Neural cell (in vitro differentiated cells): ENCODE measurements at regions not wholly inside any gene's neighbourhood (a gene's known extent, or its start where the extent isn't known, plus 50 kb on each side); places are given as distances from the start of the nearest gene placed in this dataset.

Source experiments
- H2AFZ ChIP-seq: fragments of 200-600, 300-800 bp; sonication (generic), shearing (Covaris generic); 2 replicates; pipeline ENCODE4 v1.6.0; 2014; ENCODE audit warnings: low read depth, mild to moderate bottlenecking, antibody characterized with exemption, low read length, moderate library complexity
- H3F3A ChIP-seq: fragments of 200-600 bp; shearing (Covaris generic); 2 replicates; pipeline ENCODE4 v1.6.1; 2016; ENCODE audit warnings: mild to moderate bottlenecking, moderate library complexity, mixed read lengths, antibody characterized with exemption, low read length; ENCODE audit not compliant: insufficient read depth, poor library complexity, severe bottlenecking
- H3K27ac ChIP-seq: fragments of 200-600, 300-800 bp; sonication (generic), shearing (Covaris generic); 2 replicates; pipeline ENCODE4 v1.5.1; 2014; ENCODE audit warnings: mild to moderate bottlenecking, low read length, moderate library complexity
- H3K27me3 ChIP-seq: fragments of 300-800, 200-600 bp; sonication (generic), shearing (Covaris generic); 2 replicates; pipeline ENCODE4 v1.6.0; 2014; ENCODE audit warnings: mild to moderate bottlenecking, low read depth, low read length, moderate library complexity; ENCODE audit not compliant: insufficient read depth
- H3K36me3 ChIP-seq: fragments of 300-800, 200-600 bp; sonication (generic), shearing (Covaris generic); 2 replicates; pipeline ENCODE4 v1.5.1; 2014; ENCODE audit warnings: mild to moderate bottlenecking, antibody characterized with exemption, low read length, moderate library complexity; ENCODE audit not compliant: insufficient read depth
- H3K4me2 ChIP-seq: fragments of 300-800, 200-600 bp; sonication (generic), shearing (Covaris generic); 2 replicates; pipeline ENCODE4 v1.6.0; 2014; ENCODE audit warnings: mild to moderate bottlenecking, low read length
- H3K4me3 ChIP-seq: fragments of 300-800, 200-600 bp; sonication (generic), shearing (Covaris generic); 2 replicates; pipeline ENCODE4 v1.5.1; 2014; ENCODE audit warnings: mild to moderate bottlenecking, low read length, moderate library complexity
- H3K79me2 ChIP-seq: fragments of 200-600 bp; shearing (Covaris generic); replicated peaks from 2 replicates; pipeline ENCODE4 v1.6.0; 2014; ENCODE audit warnings: mild to moderate bottlenecking, low read length, moderate library complexity; ENCODE audit not compliant: insufficient read depth
- H3K9ac ChIP-seq: fragments of 300-800, 200-600 bp; sonication (generic), shearing (Covaris generic); 2 replicates; pipeline ENCODE4 v1.6.1; 2016; ENCODE audit warnings: mild to moderate bottlenecking, low read length, mixed read lengths
- H3K9me2 ChIP-seq: fragments of 200-600 bp; shearing (Covaris generic); 2 replicates; pipeline ENCODE4 v1.6.1; 2016; ENCODE audit warnings: mild to moderate bottlenecking, low read length, mixed read lengths; ENCODE audit not compliant: insufficient read depth
- H3K9me3 ChIP-seq: fragments of 200-600, 300-800 bp; sonication (generic), shearing (Covaris generic); 2 replicates; pipeline ENCODE4 v1.6.1; 2016; ENCODE audit warnings: mild to moderate bottlenecking, mixed run types, low read length, moderate library complexity, mixed read lengths
- H4K20me1 ChIP-seq: fragments of 200-600 bp; shearing (Covaris generic); 2 replicates; pipeline ENCODE4 v1.6.1; 2016; ENCODE audit warnings: mild to moderate bottlenecking, mixed run types; ENCODE audit not compliant: insufficient read depth
- EP300 ChIP-seq: fragments of 450-650 bp; conservative IDR thresholded peaks from 2 replicates; pipeline ENCODE4 v1.6.1; 2014; ENCODE audit warnings: antibody characterized with exemption, mild to moderate bottlenecking, moderate library complexity; ENCODE audit not compliant: poor library complexity, severe bottlenecking
- EZH2 ChIP-seq: fragments of 200-600, 300-800 bp; shearing (Covaris generic), sonication (generic); IDR thresholded peaks from 2 replicates; pipeline ENCODE4 v1.6.1; 2014; ENCODE audit warnings: antibody characterized with exemption, low read length, borderline replicate concordance, mild to moderate bottlenecking; ENCODE audit not compliant: insufficient read depth, poor library complexity, severe bottlenecking
- MXI1 ChIP-seq: fragments of 450-650 bp; conservative IDR thresholded peaks from 2 replicates; pipeline ENCODE4 v1.6.1; 2014; ENCODE audit warnings: antibody characterized with exemption, mild to moderate bottlenecking; ENCODE audit not compliant: poor library complexity, severe bottlenecking
- POLR2AphosphoS5 ChIP-seq: IDR thresholded peaks from 2 replicates; pipeline ENCODE4 v1.6.1; 2012
- RAD21 ChIP-seq: fragments of 450-650 bp; conservative IDR thresholded peaks from 2 replicates; pipeline ENCODE4 v1.6.1; 2014; ENCODE audit warnings: antibody characterized with exemption, mild to moderate bottlenecking, moderate library complexity
- SMC3 ChIP-seq: fragments of 450-650 bp; conservative IDR thresholded peaks from 2 replicates; pipeline ENCODE4 v1.6.1; 2014; ENCODE audit warnings: antibody characterized with exemption, mild to moderate bottlenecking, moderate library complexity; ENCODE audit not compliant: poor library complexity
- TAF1 ChIP-seq: IDR thresholded peaks from 2 replicates; pipeline ENCODE4 v1.6.1; 2012; ENCODE audit warnings: low read depth
- TF ChIP-seq, protein P1 (sequence below): IDR thresholded peaks from 2 replicates; pipeline ENCODE4 v1.6.1; 2012; ENCODE audit warnings: borderline replicate concordance
- TF ChIP-seq, protein P2 (sequence below): fragments of 450-650 bp; IDR thresholded peaks from 2 replicates; pipeline ENCODE4 v1.5.1; 2014; ENCODE audit warnings: antibody characterized with exemption, mild to moderate bottlenecking, moderate library complexity; ENCODE audit not compliant: poor library complexity, severe bottlenecking

DNA sequence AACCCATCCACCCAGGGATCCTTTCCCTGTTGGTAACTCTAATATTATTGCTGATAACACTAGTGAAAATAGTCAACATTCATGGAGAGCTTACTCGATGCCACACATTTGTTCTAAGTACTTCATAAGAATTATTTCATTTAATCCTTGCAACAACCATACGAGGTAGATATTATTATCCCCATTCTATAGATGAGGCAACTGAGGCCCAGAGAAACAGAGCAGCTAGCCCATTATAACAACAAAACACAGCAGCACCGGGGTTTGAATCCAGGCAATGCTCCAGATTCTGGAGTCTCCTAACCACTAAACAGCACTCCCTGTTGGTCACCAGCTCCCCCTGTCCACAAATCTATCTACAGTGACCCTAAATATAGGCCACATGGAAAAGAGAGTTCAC lies 90.4 kb upstream of the PKDCC start:
- H2AFZ ChIP-seq, result no peak overlapping the region
- H4K20me1 ChIP-seq, result no peaks in the 10 kb centered on the region
- no peaks in the 10 kb centered on the region for H3K9me3 ChIP-seq
- no peak overlapping the region for H3K4me2 ChIP-seq
- no peak overlapping the region for H3K27ac ChIP-seq
- H3K79me2 ChIP-seq, result no peaks in the 10 kb centered on the region
- H3K36me3 ChIP-seq, result no peaks in the 10 kb centered on the region
- no peak overlapping the region for H3K4me3 ChIP-seq
- TF ChIP-seq EZH2 (no peak), SMC3 (no peak), EP300 (no peak), TAF1 (no peak), POLR2AphosphoS5 (no peak), RAD21 (no peak), MXI1 (no peak)
- TF ChIP-seq, protein P1, sequence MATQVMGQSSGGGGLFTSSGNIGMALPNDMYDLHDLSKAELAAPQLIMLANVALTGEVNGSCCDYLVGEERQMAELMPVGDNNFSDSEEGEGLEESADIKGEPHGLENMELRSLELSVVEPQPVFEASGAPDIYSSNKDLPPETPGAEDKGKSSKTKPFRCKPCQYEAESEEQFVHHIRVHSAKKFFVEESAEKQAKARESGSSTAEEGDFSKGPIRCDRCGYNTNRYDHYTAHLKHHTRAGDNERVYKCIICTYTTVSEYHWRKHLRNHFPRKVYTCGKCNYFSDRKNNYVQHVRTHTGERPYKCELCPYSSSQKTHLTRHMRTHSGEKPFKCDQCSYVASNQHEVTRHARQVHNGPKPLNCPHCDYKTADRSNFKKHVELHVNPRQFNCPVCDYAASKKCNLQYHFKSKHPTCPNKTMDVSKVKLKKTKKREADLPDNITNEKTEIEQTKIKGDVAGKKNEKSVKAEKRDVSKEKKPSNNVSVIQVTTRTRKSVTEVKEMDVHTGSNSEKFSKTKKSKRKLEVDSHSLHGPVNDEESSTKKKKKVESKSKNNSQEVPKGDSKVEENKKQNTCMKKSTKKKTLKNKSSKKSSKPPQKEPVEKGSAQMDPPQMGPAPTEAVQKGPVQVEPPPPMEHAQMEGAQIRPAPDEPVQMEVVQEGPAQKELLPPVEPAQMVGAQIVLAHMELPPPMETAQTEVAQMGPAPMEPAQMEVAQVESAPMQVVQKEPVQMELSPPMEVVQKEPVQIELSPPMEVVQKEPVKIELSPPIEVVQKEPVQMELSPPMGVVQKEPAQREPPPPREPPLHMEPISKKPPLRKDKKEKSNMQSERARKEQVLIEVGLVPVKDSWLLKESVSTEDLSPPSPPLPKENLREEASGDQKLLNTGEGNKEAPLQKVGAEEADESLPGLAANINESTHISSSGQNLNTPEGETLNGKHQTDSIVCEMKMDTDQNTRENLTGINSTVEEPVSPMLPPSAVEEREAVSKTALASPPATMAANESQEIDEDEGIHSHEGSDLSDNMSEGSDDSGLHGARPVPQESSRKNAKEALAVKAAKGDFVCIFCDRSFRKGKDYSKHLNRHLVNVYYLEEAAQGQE, result no peak
- TF ChIP-seq, protein P2, sequence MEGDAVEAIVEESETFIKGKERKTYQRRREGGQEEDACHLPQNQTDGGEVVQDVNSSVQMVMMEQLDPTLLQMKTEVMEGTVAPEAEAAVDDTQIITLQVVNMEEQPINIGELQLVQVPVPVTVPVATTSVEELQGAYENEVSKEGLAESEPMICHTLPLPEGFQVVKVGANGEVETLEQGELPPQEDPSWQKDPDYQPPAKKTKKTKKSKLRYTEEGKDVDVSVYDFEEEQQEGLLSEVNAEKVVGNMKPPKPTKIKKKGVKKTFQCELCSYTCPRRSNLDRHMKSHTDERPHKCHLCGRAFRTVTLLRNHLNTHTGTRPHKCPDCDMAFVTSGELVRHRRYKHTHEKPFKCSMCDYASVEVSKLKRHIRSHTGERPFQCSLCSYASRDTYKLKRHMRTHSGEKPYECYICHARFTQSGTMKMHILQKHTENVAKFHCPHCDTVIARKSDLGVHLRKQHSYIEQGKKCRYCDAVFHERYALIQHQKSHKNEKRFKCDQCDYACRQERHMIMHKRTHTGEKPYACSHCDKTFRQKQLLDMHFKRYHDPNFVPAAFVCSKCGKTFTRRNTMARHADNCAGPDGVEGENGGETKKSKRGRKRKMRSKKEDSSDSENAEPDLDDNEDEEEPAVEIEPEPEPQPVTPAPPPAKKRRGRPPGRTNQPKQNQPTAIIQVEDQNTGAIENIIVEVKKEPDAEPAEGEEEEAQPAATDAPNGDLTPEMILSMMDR, result no peak
- H3K9ac ChIP-seq, result no peak overlapping the region
- H3K9me2 ChIP-seq, result no peaks in the 10 kb centered on the region
- no peaks in the 10 kb centered on the region for H3K27me3 ChIP-seq
- H3F3A ChIP-seq, result no peaks in the 10 kb centered on the region

DNA sequence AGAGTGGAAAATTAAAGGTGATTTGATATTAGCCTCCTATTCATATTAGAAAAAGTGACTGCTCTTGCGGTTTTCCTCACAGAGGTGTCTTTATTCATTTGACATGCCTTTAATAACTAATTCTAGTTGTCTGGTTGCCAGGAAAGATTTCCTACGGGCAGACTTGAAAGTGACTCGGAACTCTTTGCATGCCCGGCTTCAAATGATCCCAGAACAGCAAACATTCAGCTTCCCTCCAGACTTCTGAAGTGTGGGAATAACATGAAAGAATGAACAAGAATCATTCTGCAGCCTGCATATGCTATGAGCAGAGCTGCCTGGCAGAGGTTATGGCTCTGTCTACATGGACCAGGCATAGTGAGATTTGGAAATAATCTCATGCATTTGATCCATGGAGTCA lies 89.6 kb upstream of the PKDCC start:
- Histone ChIP-seq H3K9me2 (no peaks in the 10 kb centered on the region), H3K36me3 (no peaks in the 10 kb centered on the region), H3K9me3 (no peaks in the 10 kb centered on the region), H3K4me3 (no peak overlapping the region), H2AFZ (no peak overlapping the region), H3K9ac (no peak overlapping the region), H3K27ac (no peak overlapping the region), H4K20me1 (no peaks in the 10 kb centered on the region), H3K4me2 (no peak overlapping the region), H3K79me2 (no peaks in the 10 kb centered on the region), H3K27me3 (no peaks in the 10 kb centered on the region), H3F3A (no peaks in the 10 kb centered on the region)
- TF ChIP-seq RAD21 (no peak), EZH2 (no peak), MXI1 (no peak), SMC3 (no peak), TAF1 (no peak), POLR2AphosphoS5 (no peak), EP300 (no peak)
- TF ChIP-seq, protein P2, result no peak
- TF ChIP-seq, protein P1, result no peak
